ENCODE measurements at regions not wholly inside any gene's neighbourhood (a gene's known extent, or its start where the extent isn't known, plus 50 kb on each side); places are given as distances from the start of the nearest gene placed in this dataset.

GRCh38 chr2:133825778-133826177, 257.5 kb upstream of the NCKAP5 start:
- DNase-seq (ENCODE audit: low read depth, low spot score): no peak
- no peaks in the 10 kb centered on the region for H3K4me1 ChIP-seq (ENCODE audit: insufficient read depth, insufficient read length)
- H3K9me3 ChIP-seq (ENCODE audit: insufficient read depth, low read length): no peaks in the 10 kb centered on the region
- H3K4me3 ChIP-seq (ENCODE audit: insufficient read length, low read depth): no peak overlapping the region
- H3K36me3 ChIP-seq (ENCODE audit: insufficient read depth, insufficient read length, low read length): no peaks in the 10 kb centered on the region
- no peak overlapping the region for H3K9ac ChIP-seq (ENCODE audit: insufficient read length, low read depth)
- no peaks in the 10 kb centered on the region for H3K27me3 ChIP-seq (ENCODE audit: insufficient read depth, insufficient read length)
- TF ChIP-seq ZNF274 (IDR thresholded peaks at IDR 0.05; ENCODE audit: low read depth, low read length): no peak
- no peak for TF ChIP-seq YY1 (IDR thresholded peaks at IDR 0.05; ENCODE audit: insufficient read depth, insufficient read length)
- TF ChIP-seq SUZ12 (IDR thresholded peaks at IDR 0.05; ENCODE audit: extremely low read depth, insufficient read depth, insufficient read length): no peak

- Histone ChIP-seq H3K4me1 (ENCODE audit: insufficient read depth, insufficient read length) (no peaks in the 10 kb centered on the region), H3K27me3 (ENCODE audit: insufficient read depth, insufficient read length) (no peaks in the 10 kb centered on the region), H3K36me3 (ENCODE audit: insufficient read depth, insufficient read length, low read length) (no peaks in the 10 kb centered on the region), H3K9ac (ENCODE audit: insufficient read length, low read depth) (no peak overlapping the region), H3K9me3 (ENCODE audit: insufficient read depth, low read length) (no peaks in the 10 kb centered on the region), H3K4me3 (ENCODE audit: insufficient read length, low read depth) (no peak overlapping the region)
- DNase-seq (ENCODE audit: low read depth, low spot score): no peak
- TF ChIP-seq YY1 (IDR thresholded peaks at IDR 0.05; ENCODE audit: insufficient read depth, insufficient read length) (no peak), ZNF274 (IDR thresholded peaks at IDR 0.05; ENCODE audit: low read depth, low read length) (no peak), SUZ12 (IDR thresholded peaks at IDR 0.05; ENCODE audit: extremely low read depth, insufficient read depth, insufficient read length) (no peak)
Measured at GRCh38 chr2:133828913-133829312, 260.6 kb upstream of the NCKAP5 start.

- Histone ChIP-seq H3K9ac (ENCODE audit: insufficient read length, low read depth) (no peak overlapping the region), H3K4me3 (ENCODE audit: insufficient read length, low read depth) (no peak overlapping the region), H3K27me3 (ENCODE audit: insufficient read depth, insufficient read length) (no peaks in the 10 kb centered on the region), H3K36me3 (ENCODE audit: insufficient read depth, insufficient read length, low read length) (no peaks in the 10 kb centered on the region), H3K4me1 (ENCODE audit: insufficient read depth, insufficient read length) (no peaks in the 10 kb centered on the region), H3K9me3 (ENCODE audit: insufficient read depth, low read length) (no peaks in the 10 kb centered on the region)
- TF ChIP-seq SUZ12 (IDR thresholded peaks at IDR 0.05; ENCODE audit: extremely low read depth, insufficient read depth, insufficient read length) (no peak), ZNF274 (IDR thresholded peaks at IDR 0.05; ENCODE audit: low read depth, low read length) (no peak)
- DNase-seq (ENCODE audit: low read depth, low spot score): no peak
Measured at GRCh38 chr2:133829450-133830020, 261.3 kb upstream of the NCKAP5 start.

- Histone ChIP-seq H3K9me3 (ENCODE audit: insufficient read depth, low read length) (0 out of 2 replicates have a peak, but pooled peaks cover 8% of the 10 kb centered on the region), H3K4me1 (ENCODE audit: insufficient read depth, insufficient read length) (no peaks in the 10 kb centered on the region), H3K9ac (ENCODE audit: insufficient read length, low read depth) (no peak overlapping the region), H3K36me3 (ENCODE audit: insufficient read depth, insufficient read length, low read length) (no peaks in the 10 kb centered on the region), H3K27me3 (ENCODE audit: insufficient read depth, insufficient read length) (no peaks in the 10 kb centered on the region), H3K4me3 (ENCODE audit: insufficient read length, low read depth) (no peak overlapping the region)
- no peak for DNase-seq (ENCODE audit: low read depth, low spot score)
- TF ChIP-seq ZNF274 (IDR thresholded peaks at IDR 0.05; ENCODE audit: low read depth, low read length) (no peak), YY1 (IDR thresholded peaks at IDR 0.05; ENCODE audit: insufficient read depth, insufficient read length) (no peak), SUZ12 (IDR thresholded peaks at IDR 0.05; ENCODE audit: extremely low read depth, insufficient read depth, insufficient read length) (no peak)
Measured at GRCh38 chr2:133833746-133834145, 265.5 kb upstream of the NCKAP5 start.

GRCh38 chr2:133835821-133836619, 267.8 kb upstream of the NCKAP5 start:
- no peaks in the 10 kb centered on the region for H3K27me3 ChIP-seq (ENCODE audit: insufficient read depth, insufficient read length)
- H3K36me3 ChIP-seq (ENCODE audit: insufficient read depth, insufficient read length, low read length): no peaks in the 10 kb centered on the region
- TF ChIP-seq YY1 (IDR thresholded peaks at IDR 0.05; ENCODE audit: insufficient read depth, insufficient read length) (no peak), SUZ12 (IDR thresholded peaks at IDR 0.05; ENCODE audit: extremely low read depth, insufficient read depth, insufficient read length) (no peak), ZNF274 (IDR thresholded peaks at IDR 0.05; ENCODE audit: low read depth, low read length) (no peak)
- DNase-seq (ENCODE audit: low read depth, low spot score): no peak
- H3K4me3 ChIP-seq (ENCODE audit: insufficient read length, low read depth): no peak overlapping the region
- 0 out of 2 replicates have a peak, but pooled peaks cover 8% of the 10 kb centered on the region for H3K9me3 ChIP-seq (ENCODE audit: insufficient read depth, low read length)
- H3K4me1 ChIP-seq (ENCODE audit: insufficient read depth, insufficient read length): no peaks in the 10 kb centered on the region
- no peak overlapping the region for H3K9ac ChIP-seq (ENCODE audit: insufficient read length, low read depth)

- DNase-seq (ENCODE audit: low read depth, low spot score): no peak
- Histone ChIP-seq H3K4me3 (ENCODE audit: insufficient read length, low read depth) (no peak overlapping the region), H3K36me3 (ENCODE audit: insufficient read depth, insufficient read length, low read length) (no peaks in the 10 kb centered on the region), H3K9me3 (ENCODE audit: insufficient read depth, low read length) (0 out of 2 replicates have a peak, but pooled peaks cover 8% of the 10 kb centered on the region), H3K27me3 (ENCODE audit: insufficient read depth, insufficient read length) (no peaks in the 10 kb centered on the region), H3K4me1 (ENCODE audit: insufficient read depth, insufficient read length) (no peaks in the 10 kb centered on the region), H3K9ac (ENCODE audit: insufficient read length, low read depth) (no peak overlapping the region)
- TF ChIP-seq YY1 (IDR thresholded peaks at IDR 0.05; ENCODE audit: insufficient read depth, insufficient read length) (no peak), ZNF274 (IDR thresholded peaks at IDR 0.05; ENCODE audit: low read depth, low read length) (no peak), SUZ12 (IDR thresholded peaks at IDR 0.05; ENCODE audit: extremely low read depth, insufficient read depth, insufficient read length) (no peak)
Measured at GRCh38 chr2:133836691-133837345, 268.6 kb upstream of the NCKAP5 start.
